ENCODE measurements at regions not wholly inside any gene's neighbourhood (a gene's known extent, or its start where the extent isn't known, plus 50 kb on each side); places are given as distances from the start of the nearest gene placed in this dataset.

- H2AK5ac ChIP-seq (ENCODE audit: low read depth, low read length) = no peak overlapping the region
- H3K9me3 ChIP-seq (ENCODE audit: insufficient read depth in 2 of 2, low read depth in 1 of 2, low read length in 1 of 2) = peaks cover under 1 to 1% of the 10 kb centered on the region in 2 experiments; a peak in 3 of 4 replicates
- no peaks in the 10 kb centered on the region for H3K27me3 ChIP-seq (replicated peaks in 1 of 4; ENCODE audit: control insufficient read depth in 3 of 4, extremely low read depth in 1 of 4, insufficient read depth in 3 of 4, low read length in 3 of 4)
- no peak overlapping the region for H2BK20ac ChIP-seq (ENCODE audit: low read length)
- no peak overlapping the region for H3K18ac ChIP-seq (ENCODE audit: extremely low read depth, low read length)
- ChIA-PET CTCF (ENCODE audit: partially characterized antibody) (interaction anchor here (0.8 to 4.1 kb wide), 13 partner anchors 9 to 300 kb away, joined by 3 to 25 read pairs (median 4); no protein-coding TSS in a partner anchor), POLR2A (ENCODE audit: partially characterized antibody) (interaction anchor here (0.8 kb wide), 1 partner anchor 77 kb away, joined by 3 read pairs; no protein-coding TSS in a partner anchor)
- no peak overlapping the region for H4K91ac ChIP-seq (replicated peaks; ENCODE audit: insufficient read length, low read length)
- no peak overlapping the region for H3K4ac ChIP-seq (replicated peaks; ENCODE audit: insufficient read length, low read depth, low read length)
- FAIRE-seq (no peak), DNase-seq (ENCODE audit: low read depth in 1 of 2, low spot score in 2 of 2) (no peak)
- H4K5ac ChIP-seq (ENCODE audit: insufficient read length, low read depth, low read length) = no peak overlapping the region
- H3K79me1 ChIP-seq (ENCODE audit: low read depth, low read length) = no peaks in the 10 kb centered on the region
- H3K27ac ChIP-seq (ENCODE audit: low read depth, low read length) = no peak overlapping the region
- no peak overlapping the region for H3K4me2 ChIP-seq (ENCODE audit: insufficient read depth in 1 of 2, low read depth in 2 of 2, low read length in 2 of 2)
- no peak overlapping the region for H2BK5ac ChIP-seq (ENCODE audit: low read depth, low read length)
- no peaks in the 10 kb centered on the region for H3K4me1 ChIP-seq (replicated peaks in 1 of 4; ENCODE audit: control insufficient read depth in 3 of 4, insufficient read depth in 4 of 4, low read length in 3 of 4)
- no peak overlapping the region for H3K56ac ChIP-seq (replicated peaks; ENCODE audit: insufficient read length, low read depth, low read length)
- no peak overlapping the region for H3K9ac ChIP-seq (replicated peaks in 1 of 4; ENCODE audit: extremely low read depth in 1 of 4, low read depth in 3 of 4, low read length in 3 of 4)
- H2BK15ac ChIP-seq (ENCODE audit: low read length) = no peak overlapping the region
- no peak overlapping the region for H2BK12ac ChIP-seq (ENCODE audit: low read depth, low read length)
- H3K36me3 ChIP-seq (ENCODE audit: control insufficient read depth in 2 of 4, insufficient read depth in 4 of 4, low read length in 3 of 4) = no peaks in the 10 kb centered on the region
- H4K8ac ChIP-seq (ENCODE audit: extremely low read depth, insufficient read depth, low read length) = no peak overlapping the region
- no peak overlapping the region for H3K23ac ChIP-seq (ENCODE audit: insufficient read length)
- no peak overlapping the region for H3K14ac ChIP-seq (ENCODE audit: insufficient read length)
- H3K4me3 ChIP-seq (ENCODE audit: extremely low read depth in 1 of 4, insufficient read depth in 2 of 4, low read depth in 3 of 4, low read length in 4 of 4) = no peak overlapping the region
- H2AFZ ChIP-seq (ENCODE audit: low read length) = no peak overlapping the region
- H4K20me1 ChIP-seq (replicated peaks in 1 of 2; ENCODE audit: control insufficient read depth in 1 of 2, insufficient read depth in 2 of 2, low read length in 2 of 2) = no peaks in the 10 kb centered on the region
- no peaks in the 10 kb centered on the region for H3K23me2 ChIP-seq (ENCODE audit: low read depth, low read length)
- no peak overlapping the region for H2BK120ac ChIP-seq (replicated peaks; ENCODE audit: low read depth, low read length)
- H3K79me2 ChIP-seq (ENCODE audit: control insufficient read depth in 1 of 2, insufficient read depth in 2 of 2, low read length in 2 of 2) = no peaks in the 10 kb centered on the region
- TF ChIP-seq MAFK (IDR thresholded peaks at IDR 0.05; ENCODE audit: low read depth, low read length) = no peak
- no peak for TF ChIP-seq TAF1 (IDR thresholded peaks at IDR 0.05; ENCODE audit: low read depth, low read length)
- TF ChIP-seq ATF2 (IDR thresholded peaks at IDR 0.05; ENCODE audit: low read length) = no peak
- no peak for TF ChIP-seq BCL11A (IDR thresholded peaks at IDR 0.05; ENCODE audit: low read depth in 2 of 2, low read length in 2 of 2)
- no peak for TF ChIP-seq EP300 (IDR thresholded peaks at IDR 0.05; ENCODE audit: borderline replicate concordance in 1 of 2, low read depth in 2 of 2, low read length in 2 of 2)
- TF ChIP-seq ASH2L (IDR thresholded peaks at IDR 0.05; ENCODE audit: low read length) = no peak
- no peak for TF ChIP-seq RXRA (IDR thresholded peaks at IDR 0.05; ENCODE audit: insufficient read depth, low read depth, low read length)
- no peak for TF ChIP-seq BACH1 (IDR thresholded peaks at IDR 0.05; ENCODE audit: low read length)
- TF ChIP-seq ZNF274 (IDR thresholded peaks at IDR 0.05; ENCODE audit: borderline replicate concordance, extremely low read depth, low read length) = no peak
- no peak for TF ChIP-seq TBP (IDR thresholded peaks at IDR 0.05; ENCODE audit: low read depth, low read length)
- no peak for TF ChIP-seq SAP30 (IDR thresholded peaks at IDR 0.05; ENCODE audit: insufficient read depth, insufficient replicate concordance, low read length)
- no peak for TF ChIP-seq CBX5 (IDR thresholded peaks at IDR 0.05; ENCODE audit: low read depth, low read length)
- TF ChIP-seq RFX5 (IDR thresholded peaks at IDR 0.05; ENCODE audit: borderline replicate concordance, low read depth, low read length) = no peak
- TF ChIP-seq TAF7 (optimal IDR thresholded peaks at IDR 0.05; ENCODE audit: borderline replicate concordance, low read depth, low read length) = no peak
- no peak for TF ChIP-seq SIRT6 (IDR thresholded peaks at IDR 0.05; ENCODE audit: low read length)
These were observed 192.8 kb downstream of the SMIM20 start for GRCh38 chr4:26106776-26107175.

All from H1 (cell line).